T-helper 9 cell (primary cell): ENCODE measurements at regions not wholly inside any gene's neighbourhood (a gene's known extent, or its start where the extent isn't known, plus 50 kb on each side); places are given as distances from the start of the nearest gene placed in this dataset.
"Not testable (repeated sequence)": the region's sequence is repeated elsewhere in the genome, so short reads cannot be mapped to it uniquely, and the experiment has no call there.

Source experiments
- DNase-seq: peaks from one replicate; pipeline ENCODE4 v3.0.0-alpha.2; 2020

DNA sequence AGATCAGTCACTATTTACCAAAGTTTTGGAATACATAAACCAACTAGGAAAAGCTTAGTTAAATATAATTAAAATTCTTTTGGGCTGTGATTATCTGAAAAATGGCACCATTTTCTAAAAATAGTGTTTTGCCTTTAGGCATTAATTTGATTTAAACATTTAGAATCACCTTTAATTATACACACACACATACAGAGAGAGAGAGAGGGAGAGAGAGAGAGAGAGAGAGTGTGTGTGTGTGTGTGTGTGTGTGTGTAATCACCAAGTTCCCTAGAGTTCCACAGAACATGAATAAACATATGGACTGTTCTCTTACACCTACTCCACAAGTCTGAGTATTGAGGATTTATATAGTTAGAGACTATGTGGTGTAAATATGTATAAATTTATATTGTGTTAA is 141.2 kb upstream of the ATXN1 start:
- DNase-seq, result no peak

DNA sequence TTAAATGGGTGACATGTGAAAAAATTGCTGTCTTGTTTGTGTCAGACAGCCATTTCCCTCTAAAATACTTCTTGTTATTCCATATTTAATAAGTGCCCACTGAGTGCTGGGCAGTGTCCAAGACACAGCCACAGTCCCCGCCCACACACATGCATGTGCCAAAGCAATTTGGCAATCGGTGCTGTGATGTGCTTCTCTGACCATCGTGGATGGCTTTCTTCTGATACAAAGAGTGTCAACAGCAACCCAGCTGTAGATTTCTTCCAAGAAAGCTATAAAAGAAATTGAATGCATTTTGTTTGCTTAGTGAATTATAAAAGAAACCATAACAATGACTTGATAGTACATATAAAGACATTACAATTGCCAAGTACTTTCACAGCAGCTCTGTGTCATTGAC is 140.5 kb upstream of the ATXN1 start:
- no peak for DNase-seq

DNA sequence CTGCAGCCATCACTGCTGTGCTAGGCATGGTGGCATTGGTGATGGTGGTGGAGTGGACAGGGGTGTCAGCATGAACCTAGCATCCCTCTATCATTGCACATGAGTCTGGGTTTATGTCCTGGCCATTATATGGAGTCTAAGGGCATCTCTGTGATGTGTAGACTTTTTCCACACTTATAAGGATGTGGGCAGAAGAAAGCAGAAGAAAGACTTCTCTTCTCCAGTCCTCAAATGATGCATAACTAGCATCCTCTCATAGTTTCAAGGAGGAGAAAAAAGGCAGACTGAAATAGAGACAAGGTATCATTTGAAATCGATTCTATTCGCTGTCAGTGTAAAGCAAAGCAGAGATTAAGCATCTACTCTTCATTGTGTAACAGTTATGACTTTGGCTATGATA is 140.0 kb upstream of the ATXN1 start:
- DNase-seq, result no peak

DNA sequence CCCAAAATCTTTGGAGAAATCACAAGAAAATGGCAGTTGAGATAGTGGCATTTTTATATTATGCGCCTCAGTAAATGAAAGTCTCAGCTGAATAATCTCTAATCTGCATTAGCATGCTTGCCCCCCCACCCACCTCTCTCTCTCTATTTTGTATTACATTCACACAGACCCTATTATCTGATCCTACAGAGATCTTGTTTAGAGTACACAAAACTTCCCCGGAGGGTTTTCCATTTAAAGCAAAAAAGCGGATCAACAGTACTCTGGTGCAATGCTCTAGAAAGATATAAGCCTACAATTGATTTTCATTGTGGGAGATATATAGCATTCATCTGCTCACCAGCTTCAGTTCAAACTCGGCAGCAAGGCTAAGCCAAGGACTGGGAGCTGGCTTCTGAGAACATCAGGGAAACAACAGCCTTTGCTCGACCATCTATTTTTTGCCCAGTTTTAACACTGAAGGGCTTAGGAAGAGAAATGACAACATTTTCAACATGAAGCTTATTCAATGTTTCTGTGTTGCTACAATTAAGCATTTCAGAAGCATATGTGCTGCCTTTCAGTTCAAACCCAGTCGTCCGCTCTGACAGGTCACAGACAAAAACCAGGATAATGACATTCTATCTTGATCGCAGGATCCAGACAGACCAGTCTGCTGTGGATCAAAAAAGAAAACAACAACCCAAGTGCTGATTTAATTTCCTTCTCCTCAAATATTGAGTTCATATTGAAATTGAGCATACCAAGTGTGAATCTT is 137.6 kb upstream of the ATXN1 start:
- DNase-seq, result no peak

DNA sequence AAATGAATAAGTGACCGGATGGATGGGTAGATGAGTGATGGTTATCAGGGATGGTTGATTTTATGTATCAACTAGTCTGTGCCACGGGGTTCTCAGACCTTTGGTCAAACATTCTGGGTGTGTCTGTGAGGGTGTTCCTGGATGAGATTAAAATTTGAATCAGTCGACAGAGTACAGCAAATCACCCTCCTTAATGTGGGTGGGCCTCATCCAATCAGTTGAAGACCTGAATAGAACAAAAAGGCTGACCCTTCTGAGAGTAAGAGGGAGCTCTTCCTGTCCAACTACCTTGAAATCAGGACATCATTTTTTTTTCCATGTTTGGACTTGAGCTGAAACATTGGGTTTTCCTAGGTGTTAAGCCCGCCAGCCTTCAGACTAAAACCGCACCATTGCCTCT is 136.4 kb upstream of the ATXN1 start:
- no peak for DNase-seq

DNA sequence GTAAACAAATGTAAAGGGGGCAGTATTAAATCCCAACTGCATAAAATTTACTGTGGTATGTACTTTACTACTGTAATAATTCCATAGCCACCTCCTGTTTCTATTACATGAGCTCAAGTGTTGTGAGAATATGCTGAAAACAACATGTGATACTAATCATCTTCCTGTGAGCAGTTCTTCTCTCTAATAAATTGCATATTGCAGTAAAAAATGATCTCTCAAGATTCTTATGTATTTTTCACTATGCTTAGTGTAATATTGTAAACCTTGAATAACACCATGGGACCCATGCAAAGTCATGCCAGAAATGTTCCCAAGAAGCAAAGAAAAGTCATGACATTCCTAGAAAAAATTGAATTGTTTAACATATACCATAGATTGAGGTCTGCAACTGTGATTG is 133.0 kb upstream of the ATXN1 start:
- DNase-seq, result no peak

DNA sequence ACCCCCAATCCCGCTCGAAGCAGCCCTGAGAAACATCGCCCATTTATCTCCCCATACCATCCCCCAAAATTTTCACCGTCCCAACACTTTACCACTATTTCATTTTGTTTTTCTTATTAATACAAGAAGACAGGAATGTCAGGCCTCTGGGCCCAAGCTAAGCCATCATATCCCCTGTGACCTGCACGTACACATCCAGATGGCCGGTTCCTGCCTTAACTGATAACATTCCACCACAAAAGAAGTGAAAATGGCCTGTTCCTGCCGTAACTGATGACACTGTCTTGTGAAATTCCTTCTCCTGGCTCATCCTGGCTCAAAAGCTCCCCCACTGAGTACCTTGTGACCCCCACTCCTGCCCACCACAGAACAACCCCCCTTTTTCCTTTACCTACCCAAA is 129.8 kb upstream of the ATXN1 start:
- DNase-seq, result not testable (repeated sequence)

DNA sequence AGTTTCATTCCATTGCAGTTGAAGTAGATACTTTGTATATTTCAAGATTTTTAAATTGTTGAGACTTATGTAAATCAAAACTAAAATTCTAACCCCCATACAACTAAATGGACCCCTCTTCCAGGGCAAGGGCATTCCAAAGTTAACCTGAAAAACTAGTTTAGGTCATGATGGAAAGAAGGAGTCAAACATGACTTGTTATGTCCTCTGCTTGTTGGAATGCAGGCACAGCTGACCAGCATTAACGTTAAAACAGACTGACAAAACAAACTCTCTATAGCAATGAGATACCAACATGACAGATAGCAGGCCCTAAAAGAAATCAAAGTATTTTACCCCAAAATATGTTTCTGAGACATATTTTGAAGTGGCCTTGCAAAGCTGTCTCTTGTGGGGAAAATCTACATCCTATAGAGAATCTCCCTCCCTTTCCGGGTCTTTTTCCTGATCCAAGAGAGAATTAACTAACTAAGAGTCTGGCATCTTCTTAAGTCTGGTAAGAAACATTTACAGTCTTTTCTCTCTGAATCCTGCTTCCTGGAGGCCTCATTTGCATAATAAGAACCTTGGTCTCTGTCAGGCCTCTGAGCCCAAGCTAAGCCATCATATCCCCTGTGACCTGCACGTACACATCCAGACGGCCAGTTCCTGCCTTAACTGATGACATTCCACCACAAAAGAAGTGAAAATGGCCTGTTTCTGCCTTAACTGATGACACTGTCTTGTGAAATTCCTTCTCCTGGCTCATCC is 124.3 kb upstream of the ATXN1 start:
- no peak for DNase-seq

DNA sequence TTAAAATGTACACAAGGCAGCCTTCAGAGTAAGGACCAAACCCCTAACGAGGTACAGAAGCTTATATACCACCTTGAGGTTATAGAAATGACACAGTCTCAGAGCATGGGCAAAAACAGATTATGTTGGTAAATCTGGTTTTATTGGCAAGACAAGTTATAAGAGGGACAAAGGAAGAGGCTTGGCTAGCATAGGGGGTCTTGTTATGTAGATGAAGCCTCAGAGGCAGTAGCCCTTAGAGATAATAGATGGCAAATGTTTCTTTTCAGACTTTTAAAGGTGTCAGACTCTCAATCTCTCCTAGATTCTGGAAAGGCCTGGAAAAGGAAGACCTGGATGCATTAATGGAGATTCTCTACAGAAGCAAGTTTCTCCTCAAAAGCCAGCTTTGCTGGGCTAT is 123.3 kb upstream of the ATXN1 start:
- DNase-seq, result no peak

DNA sequence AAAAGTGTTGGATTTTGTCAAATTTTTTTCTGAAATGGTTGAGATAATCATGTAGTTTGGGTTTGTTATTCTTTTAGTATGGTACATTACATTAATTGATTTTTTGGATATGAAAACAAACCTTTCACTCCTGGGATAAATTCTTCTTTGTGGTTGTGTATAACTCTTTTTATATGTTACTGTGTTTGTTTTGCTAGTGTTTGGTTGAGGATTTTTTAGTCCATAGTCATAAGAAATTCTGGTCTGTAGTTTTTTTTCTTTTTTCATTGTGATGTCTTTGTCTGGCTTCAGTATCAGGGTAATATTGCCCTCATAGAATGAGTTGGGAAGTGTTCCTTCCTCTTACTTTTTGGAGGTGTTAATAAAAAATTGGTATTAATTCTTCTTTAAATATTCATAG is 122.2 kb upstream of the ATXN1 start:
- no peak for DNase-seq

DNA sequence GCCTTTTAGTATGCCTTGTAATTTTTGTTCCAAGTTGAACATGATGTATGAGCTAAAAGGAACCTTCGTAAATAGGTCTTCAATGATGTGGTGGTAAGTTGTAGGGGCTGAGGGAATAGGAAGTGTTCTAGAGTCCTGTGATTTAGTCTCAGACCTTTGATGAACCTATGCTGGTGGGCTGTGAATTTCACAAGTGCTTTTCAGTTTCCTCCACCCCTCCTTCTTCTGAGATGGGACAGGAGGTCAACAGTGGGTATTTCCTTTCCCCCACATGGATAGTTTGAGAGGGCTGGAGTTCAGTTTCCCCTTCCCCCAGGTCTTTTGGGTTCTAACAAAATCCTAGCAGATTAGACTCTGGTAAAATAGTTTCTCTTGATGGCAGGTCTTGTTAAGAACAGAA is 121.0 kb upstream of the ATXN1 start:
- DNase-seq, result no peak

DNA sequence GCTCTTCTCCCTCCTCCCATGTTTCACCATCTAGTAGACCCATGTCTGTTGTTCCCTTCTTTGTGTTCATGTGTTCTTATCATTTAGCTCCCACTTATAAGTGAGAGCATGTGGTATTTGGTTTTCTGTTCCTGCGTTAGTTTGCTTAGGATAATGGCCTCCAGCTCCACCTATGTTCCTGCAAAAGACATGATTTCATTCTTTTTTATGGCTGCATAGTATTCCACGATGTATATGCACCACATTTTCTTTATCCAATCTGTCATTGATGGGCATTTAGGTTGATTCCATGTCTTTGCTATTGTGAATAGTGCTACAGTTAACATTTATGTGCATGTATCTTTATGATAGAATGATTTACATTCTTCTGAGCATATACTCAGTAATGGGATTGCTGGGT is 115.6 kb upstream of the ATXN1 start:
- DNase-seq, result not testable (repeated sequence)

DNA sequence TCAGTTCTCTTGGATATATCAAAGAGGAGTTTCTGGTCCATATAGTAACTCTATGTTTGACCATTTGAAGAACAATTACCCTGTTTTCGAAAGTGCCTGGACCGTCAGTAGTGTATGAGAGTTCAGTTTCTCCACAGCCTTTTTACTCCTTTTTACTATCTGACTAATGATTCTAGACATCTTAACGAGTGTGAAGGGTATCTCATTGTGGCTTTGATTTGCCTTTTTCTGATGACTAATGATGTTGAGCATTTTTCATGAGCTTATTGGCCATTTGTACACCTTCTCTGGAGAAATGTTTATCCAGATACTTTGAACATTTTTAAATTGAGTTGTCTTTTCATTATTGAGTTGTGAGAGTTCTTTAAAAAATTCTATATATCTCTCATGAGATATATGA is 114.9 kb upstream of the ATXN1 start:
- DNase-seq, result no peak

DNA sequence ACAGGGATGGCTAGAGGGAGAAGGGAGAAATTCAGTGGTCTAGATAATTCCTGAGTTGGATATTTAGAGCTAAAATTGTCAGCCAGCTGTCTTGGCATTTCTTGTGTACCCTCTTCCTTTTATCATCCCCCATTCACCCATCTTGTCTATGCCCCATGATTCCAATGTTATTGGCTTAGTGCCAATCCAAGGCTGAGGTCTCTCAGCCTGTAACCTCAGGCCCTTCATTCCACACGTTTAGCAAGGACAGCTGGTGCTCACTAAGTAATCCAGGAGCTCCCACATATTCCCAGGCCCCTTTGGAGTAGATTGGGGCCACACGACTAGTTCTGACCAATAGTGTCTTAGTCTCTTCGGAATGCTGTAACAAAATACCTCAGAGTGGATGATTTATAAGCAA is 112.4 kb upstream of the ATXN1 start:
- DNase-seq, result no peak

DNA sequence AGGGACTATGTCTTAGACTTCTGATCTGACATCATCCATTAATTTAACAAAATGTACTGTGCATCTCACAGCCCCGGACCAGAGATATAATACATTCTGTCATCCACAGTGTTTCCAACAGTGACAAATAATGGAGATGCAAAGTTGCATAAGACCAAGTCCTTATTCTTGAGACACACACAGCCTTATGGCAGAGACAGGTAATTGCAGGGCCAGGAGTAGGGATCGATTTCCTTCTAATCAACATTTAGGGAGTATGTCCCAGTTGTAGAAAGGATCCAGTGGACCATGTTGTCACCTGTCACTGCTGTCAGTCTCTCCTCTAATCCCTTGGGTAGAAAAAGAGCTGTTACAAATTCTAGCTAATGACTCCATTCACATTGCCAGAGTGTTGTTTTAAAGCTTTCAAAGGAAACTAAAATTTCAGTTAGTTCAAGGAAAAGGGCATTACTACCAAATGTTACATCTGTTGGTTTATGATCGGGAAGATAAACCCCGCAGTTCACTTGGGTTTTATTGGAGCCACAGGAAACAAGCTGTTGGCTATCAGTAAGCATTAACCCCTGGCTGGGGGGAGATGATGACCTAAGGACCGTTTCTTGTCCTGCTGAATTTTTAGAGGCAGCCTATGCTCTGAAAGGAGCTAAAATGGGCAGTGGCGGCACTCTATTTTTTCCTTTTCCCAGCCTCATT is 111.4 kb upstream of the ATXN1 start:
- no peak for DNase-seq

DNA sequence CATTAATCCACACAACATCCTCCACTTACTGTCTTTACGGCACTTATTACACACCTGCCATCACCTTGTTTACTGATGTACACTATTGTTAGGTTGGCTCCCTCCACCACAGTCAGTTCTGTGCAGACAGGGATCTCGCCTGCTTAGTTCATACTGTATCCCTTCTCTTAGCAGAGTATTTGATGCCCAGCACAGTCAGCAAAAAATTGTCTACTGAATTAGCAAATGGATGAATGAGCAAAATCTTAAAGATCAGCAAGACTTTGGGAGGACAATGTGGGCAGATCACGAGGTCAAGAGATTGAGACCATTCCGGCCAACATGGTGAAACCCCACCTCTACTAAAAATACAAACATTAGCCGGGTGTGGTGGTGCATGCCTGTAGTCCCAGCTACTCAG is 109.8 kb upstream of the ATXN1 start:
- DNase-seq, result no peak

DNA sequence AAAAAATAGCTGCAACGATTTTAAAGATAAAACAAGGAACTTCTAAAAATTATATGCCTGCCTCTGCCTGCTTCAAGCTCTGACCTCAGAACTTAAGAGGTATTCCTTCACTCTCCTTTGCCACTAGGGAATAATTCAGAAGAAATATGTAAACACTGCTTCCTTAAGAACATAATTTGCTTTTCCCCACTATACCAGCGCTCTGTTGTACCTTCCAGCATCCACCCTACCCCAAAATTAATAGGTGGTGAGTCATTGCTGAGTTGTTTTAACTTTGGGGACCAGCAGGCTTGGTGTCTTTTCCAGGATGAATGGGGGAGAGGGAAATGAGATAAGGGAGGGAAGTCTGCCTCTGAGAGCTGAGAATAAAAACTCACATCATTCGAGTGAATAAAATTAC is 107.7 kb upstream of the ATXN1 start:
- no peak for DNase-seq

DNA sequence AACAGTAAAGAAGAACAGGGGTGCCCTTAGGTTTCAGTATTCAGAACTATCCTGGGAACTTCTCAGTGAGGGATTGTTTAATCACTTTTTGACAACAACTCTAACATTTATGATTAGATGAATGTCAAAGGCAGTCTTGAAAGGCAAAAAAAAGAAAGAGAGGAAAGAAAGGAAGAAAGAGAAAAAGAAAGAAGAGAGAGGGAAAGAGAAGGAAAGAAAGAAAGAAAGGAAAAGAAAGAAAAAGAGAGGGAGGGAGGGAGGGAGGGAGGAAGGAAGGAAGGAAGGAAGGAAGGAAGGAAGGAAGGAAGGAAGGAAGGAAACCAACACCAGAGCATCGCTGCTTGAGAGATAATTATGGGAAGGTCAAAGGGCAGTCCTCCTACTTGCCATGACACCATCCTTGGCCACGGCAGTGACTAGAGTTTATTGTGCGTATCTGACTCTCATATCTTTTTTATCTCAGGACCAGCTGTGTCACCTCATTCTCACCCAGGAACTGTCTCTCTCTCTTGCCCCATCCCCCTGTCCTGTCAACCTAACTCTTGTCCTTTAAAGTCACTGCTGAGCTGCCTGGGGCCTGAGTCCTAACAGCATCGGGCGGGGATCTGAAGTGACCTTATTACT is 96.8 kb upstream of the ATXN1 start:
- no peak for DNase-seq

DNA sequence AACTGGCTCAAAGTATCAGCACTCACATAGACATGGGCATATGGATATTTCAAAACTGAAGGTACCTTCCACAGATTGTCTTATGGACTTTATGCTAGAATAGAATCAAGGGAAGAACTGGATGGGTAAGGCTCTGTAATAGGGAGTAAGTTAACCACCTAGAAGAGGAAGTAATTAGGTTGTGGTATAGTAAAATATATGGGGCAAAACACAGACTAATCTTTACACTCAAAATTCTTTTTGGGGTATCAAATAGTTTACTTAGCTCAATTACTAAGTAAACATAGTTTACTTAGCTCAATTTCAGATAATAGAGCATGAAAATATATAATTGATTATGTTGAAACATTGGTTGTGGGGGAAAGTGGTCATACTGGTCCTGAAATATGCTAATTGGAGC is 94.2 kb upstream of the ATXN1 start:
- DNase-seq, result no peak

DNA sequence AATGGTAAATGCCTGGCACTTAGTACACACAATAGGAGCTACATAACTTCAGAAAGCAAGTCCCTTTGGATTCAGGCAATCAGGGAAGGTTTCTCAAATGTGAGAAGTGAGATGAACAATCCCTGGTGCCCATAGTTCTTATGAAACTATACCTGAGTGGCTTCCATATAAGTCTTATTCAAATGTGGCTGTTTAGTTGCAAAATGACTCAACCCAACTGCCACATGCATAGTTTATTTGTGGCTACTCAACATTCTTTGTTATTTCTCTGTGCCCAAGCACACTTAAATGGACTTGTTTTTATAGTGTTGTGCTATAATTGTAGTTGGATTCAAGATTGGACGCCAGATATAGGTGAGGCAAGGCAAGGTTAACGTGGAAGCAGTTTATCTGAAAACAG is 93.7 kb upstream of the ATXN1 start:
- no peak for DNase-seq

DNA sequence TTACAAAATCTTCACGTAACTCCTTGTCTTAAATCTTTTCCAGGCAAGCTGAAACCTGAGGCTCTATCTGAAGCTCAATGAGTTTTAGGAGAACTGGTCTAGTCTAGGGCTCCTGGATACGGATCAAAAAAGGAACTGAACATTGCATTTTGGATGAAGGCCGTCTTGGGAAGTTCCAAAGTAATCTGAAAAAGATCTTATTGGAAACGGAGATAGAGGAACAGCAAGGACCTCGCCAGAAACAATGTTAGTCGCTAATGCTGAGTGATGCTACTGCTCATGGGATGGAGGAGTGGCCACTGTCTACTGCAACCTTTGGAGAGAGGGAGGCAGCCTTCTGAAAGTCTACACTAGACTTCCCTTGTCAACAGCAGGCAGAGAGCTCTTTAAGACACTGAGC is 91.4 kb upstream of the ATXN1 start:
- no peak for DNase-seq

DNA sequence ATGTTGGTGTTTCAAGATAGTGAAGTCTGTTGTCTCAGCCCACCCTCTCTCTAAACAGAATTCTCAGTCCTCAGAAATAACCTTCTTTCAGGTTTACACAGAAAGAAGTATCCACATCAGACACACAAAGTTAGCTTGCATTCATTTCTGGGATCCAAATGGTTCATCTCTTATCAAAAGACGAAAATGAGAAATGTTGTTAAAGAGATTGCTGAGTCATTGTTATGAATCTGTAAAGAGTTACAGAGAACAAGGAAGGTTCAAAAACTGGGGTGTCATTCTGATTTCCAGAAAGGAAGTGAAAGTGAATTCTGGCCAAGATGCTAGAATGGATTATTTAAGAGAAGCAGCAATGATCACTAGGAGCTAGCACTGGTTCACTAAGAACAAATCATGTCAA is 90.5 kb upstream of the ATXN1 start:
- no peak for DNase-seq

DNA sequence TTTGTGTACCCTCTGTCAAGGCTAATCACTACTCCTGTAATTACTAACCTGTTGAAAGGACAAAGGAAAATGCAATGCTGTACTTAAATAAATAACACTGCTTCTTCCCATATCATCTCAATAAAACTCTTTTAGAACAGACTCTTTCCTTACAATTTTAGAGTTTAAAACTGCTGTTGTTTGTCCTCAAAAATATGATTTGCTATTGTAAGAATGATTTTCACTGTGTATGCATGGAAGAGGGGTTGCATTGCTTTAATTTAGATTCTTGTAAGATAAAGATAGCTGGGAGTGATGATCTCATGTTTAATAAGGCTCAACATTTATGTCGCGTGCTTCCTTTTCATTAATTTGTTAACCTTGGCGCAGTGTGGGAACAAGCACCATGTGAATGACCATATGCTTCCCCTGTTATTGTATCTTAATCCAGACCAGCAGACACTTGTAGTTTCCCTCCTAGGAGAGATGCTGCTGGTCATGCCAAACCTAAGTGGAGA is 89.8 kb upstream of the ATXN1 start:
- DNase-seq, result no peak

DNA sequence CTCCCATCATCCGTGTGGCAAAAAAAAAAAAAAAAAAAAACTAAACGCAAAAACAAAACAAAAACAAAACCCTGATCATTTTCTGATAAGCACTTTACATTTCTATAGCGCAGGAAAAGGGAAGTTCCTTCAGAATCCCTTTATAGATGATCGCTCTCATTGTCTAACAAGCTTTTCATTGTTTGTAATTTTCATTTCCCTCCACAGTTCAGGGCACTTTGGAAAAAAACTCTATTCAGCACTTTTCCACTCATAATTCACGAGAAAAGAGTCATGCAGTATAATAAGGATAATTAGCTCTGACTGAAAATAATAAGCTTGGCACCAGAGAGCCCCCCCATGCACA is 89.4 kb upstream of the ATXN1 start:
- DNase-seq, result no peak
